ENCODE measurements at regions not wholly inside any gene's neighbourhood (a gene's known extent, or its start where the extent isn't known, plus 50 kb on each side); places are given as distances from the start of the nearest gene placed in this dataset.

DNA sequence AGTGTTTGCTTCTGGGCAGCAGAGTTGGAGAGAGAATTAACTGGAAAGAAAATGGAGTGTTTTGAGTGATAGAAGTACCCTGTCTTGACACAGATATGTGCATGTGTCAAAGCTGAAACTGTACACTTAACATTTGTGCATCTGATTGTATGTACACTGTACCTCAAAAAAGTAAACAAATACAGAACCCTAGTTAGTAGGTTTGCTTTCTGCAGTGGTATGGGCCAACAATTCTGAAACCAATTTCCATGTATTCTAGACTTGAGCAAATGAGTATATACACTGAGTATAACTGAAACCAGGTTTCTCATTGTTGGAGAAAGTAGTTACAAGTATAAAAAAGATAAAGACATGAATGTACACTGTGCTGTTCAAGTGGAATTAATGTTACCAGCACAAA, 52.4 kb downstream of the ELAPOR2 start:
- H3K4me3 ChIP-seq (replicated peaks in 1 of 2; ENCODE audit: low read depth in 2 of 2, low read length in 2 of 2) = no peak overlapping the region
- TF ChIP-seq, protein P1, sequence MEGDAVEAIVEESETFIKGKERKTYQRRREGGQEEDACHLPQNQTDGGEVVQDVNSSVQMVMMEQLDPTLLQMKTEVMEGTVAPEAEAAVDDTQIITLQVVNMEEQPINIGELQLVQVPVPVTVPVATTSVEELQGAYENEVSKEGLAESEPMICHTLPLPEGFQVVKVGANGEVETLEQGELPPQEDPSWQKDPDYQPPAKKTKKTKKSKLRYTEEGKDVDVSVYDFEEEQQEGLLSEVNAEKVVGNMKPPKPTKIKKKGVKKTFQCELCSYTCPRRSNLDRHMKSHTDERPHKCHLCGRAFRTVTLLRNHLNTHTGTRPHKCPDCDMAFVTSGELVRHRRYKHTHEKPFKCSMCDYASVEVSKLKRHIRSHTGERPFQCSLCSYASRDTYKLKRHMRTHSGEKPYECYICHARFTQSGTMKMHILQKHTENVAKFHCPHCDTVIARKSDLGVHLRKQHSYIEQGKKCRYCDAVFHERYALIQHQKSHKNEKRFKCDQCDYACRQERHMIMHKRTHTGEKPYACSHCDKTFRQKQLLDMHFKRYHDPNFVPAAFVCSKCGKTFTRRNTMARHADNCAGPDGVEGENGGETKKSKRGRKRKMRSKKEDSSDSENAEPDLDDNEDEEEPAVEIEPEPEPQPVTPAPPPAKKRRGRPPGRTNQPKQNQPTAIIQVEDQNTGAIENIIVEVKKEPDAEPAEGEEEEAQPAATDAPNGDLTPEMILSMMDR (IDR thresholded peaks at IDR 0.05; ENCODE audit: low read depth, low read length) = no peak
- DNase-seq (ENCODE audit: low read depth in 2 of 2) = no peak

DNA sequence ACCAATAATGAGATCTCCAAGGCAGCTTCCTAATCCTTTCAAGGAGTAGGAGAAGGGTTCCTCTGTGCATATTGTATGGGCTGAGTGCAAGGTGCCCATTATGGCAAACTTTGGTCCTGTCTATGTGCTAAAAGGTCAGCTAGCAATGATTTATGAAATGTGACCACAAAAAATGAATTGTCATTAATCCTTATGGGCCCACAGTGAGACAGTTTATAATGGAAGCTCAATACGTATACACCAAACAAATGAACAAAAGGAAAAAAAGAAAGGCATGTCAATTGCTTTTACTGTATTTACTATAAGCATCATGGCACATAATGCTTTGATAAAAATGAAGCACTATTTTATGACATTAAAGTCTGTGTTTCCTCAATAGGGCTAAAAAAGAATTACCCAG, 54.5 kb downstream of the ELAPOR2 start:
- H3K4me3 ChIP-seq (replicated peaks in 1 of 2; ENCODE audit: low read depth in 2 of 2, low read length in 2 of 2) = no peak overlapping the region
- no peak for DNase-seq (ENCODE audit: low read depth in 2 of 2)
- TF ChIP-seq, protein P1 (IDR thresholded peaks at IDR 0.05; ENCODE audit: low read depth, low read length) = no peak

DNA sequence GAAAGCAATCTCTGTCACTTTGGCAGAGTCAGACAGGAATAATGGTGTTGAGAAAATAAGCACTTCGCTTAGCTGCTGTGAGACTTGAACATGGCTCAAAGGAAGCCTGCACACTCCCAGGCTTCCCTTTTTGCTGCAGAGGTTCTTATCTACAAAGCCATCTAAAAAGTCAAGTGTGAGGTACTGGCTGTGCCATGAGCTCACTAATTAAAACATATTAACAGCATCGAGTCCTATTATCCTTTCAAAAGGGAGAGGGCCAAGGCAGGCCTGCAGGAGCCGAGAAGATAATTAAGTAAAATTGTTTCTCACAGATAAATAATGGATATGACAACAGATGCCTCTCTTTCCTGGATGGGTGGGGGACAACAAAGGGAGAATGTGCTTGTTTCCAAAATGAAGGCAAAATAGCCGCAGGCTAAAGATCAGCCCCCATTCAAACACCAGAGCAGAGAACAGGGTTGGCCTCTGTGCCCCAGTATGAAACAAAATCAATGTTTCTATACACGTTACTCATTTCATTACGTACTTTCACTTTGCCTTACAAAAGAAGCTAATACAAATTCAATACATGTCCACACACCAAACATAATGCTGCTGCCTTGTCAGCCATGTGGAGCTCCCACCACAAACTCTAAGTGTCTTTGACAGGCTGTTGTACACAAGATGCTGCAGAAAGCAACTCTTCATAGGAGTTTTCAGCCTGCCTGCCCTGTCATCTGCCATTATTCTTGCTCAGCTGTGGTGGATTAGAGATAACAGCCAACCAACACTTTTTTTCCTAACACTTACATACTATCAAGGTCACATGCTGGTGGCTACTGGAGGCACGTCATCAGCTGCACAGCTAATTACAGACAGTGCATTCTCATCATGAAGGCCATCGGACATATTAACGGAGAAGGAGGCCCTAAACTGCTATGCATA, 55.3 kb downstream of the ELAPOR2 start:
- TF ChIP-seq, protein P1 (IDR thresholded peaks at IDR 0.05; ENCODE audit: low read depth, low read length) = no peak
- DNase-seq (ENCODE audit: low read depth in 2 of 2) = peak in 1 of 2 donors; percentile 2
- H3K4me3 ChIP-seq (replicated peaks in 1 of 2; ENCODE audit: low read depth in 2 of 2, low read length in 2 of 2) = no peak overlapping the region

DNA sequence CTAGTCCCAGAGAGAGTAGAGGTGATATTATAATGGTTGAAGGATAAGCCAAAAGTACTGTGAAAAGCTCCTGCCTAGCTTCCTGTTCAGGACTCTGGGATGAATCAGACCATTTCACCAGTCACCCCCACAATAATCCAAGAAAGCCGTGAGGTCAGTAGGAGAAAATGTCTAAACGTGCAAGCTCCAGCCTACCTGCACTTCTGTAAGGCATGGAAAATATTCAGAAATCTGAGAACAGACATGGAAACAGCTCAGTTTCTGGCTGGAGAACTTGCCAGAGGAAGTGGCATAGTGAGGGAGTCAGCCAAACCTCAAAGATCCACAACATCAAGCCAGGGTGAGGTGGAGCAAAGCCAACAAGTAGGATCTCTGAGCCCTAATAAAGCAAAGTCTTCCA, 58.2 kb downstream of the ELAPOR2 start:
- TF ChIP-seq, protein P1 (IDR thresholded peaks at IDR 0.05; ENCODE audit: low read depth, low read length) = no peak
- H3K4me3 ChIP-seq (replicated peaks in 1 of 2; ENCODE audit: low read depth in 2 of 2, low read length in 2 of 2) = no peak overlapping the region
- peak; percentile 31 to 35 for DNase-seq (ENCODE audit: low read depth in 2 of 2)

DNA sequence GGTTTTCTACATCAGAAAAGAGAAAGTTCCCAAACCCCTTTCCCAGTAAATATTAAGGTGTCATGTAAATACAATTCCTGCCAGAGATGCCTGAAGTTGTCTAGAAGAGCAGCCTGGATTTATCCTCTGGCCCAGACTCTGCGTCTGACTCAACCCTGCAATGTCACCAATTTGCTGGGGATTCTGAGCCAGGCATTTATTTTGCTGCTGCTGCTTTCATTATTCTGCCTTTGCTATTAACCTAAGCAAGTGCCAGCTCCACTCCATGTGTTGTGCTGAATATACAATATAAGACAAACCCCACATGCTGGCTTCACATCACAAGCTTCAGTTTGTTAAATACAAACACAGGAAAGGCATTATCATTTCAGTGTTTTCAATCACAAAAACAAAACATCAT, 59.1 kb downstream of the ELAPOR2 start:
- peak; percentile 2 to 9 for DNase-seq (ENCODE audit: low read depth in 2 of 2)
- no peak overlapping the region for H3K4me3 ChIP-seq (replicated peaks in 1 of 2; ENCODE audit: low read depth in 2 of 2, low read length in 2 of 2)
- TF ChIP-seq, protein P1 (IDR thresholded peaks at IDR 0.05; ENCODE audit: low read depth, low read length) = no peak

DNA sequence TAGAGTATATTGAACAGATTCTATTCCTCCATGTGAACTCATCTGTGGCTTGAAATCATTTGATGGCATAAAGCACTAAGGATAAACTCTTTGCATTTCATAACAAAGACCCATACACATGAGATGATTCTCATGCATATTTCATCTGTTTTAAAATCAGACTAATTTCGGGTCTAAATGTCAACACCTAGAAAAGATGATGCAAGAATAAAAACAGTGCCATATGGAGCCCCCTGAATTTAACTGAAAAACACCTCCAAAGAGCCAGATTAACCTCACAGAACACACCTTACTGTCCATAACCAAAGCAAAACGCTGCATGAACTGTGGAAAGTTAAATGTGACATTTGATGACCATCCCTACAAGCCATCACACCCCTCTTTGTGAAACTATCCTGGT, 59.7 kb downstream of the ELAPOR2 start:
- no peak for DNase-seq (ENCODE audit: low read depth in 2 of 2)
- TF ChIP-seq, protein P1 (IDR thresholded peaks at IDR 0.05; ENCODE audit: low read depth, low read length) = no peak
- H3K4me3 ChIP-seq (replicated peaks in 1 of 2; ENCODE audit: low read depth in 2 of 2, low read length in 2 of 2) = no peak overlapping the region
